GM21423 (cell line): ENCODE measurements at regions not wholly inside any gene's neighbourhood (a gene's known extent, or its start where the extent isn't known, plus 50 kb on each side); places are given as distances from the start of the nearest gene placed in this dataset.
"Not testable (repeated sequence)": the region's sequence is repeated elsewhere in the genome, so short reads cannot be mapped to it uniquely, and the experiment has no call there.

ENCODE experiments used
- ATAC-seq: cut with Tn5 transposase; IDR thresholded peaks from one replicate; pipeline ENCODE4 v1.9.1; 2021; ENCODE audit warnings: mild to moderate bottlenecking, moderate library complexity; ENCODE audit not compliant: unreplicated experiment

- not testable (repeated sequence) for ATAC-seq
Measured at GRCh38 chr7:86375602-86376001, 268.1 kb upstream of the GRM3 start.

GRCh38 chr7:86372262-86372661, 271.4 kb upstream of the GRM3 start:
- ATAC-seq = no peak

- no peak for ATAC-seq
Measured at GRCh38 chr7:86366946-86367345, 276.8 kb upstream of the GRM3 start.

GRCh38 chr7:86340407-86340806, 303.3 kb upstream of the GRM3 start:
- not testable (repeated sequence) for ATAC-seq

GRCh38 chr7:86339051-86339450, 304.7 kb upstream of the GRM3 start:
- no peak for ATAC-seq

- no peak for ATAC-seq
Measured at GRCh38 chr7:86328801-86329433, 314.8 kb upstream of the GRM3 start.

GRCh38 chr7:86326847-86327246, 316.9 kb upstream of the GRM3 start:
- no peak for ATAC-seq

GRCh38 chr7:86320889-86321288, 322.8 kb upstream of the GRM3 start:
- no peak for ATAC-seq

- no peak for ATAC-seq
Measured at GRCh38 chr7:86320341-86320740, 323.4 kb upstream of the GRM3 start.

GRCh38 chr7:86313842-86314241, 329.9 kb upstream of the GRM3 start:
- no peak for ATAC-seq

GRCh38 chr7:86301301-86301700, 342.4 kb upstream of the GRM3 start:
- ATAC-seq = no peak

- ATAC-seq = no peak
Measured at GRCh38 chr7:86295526-86295925, 348.2 kb upstream of the GRM3 start.

GRCh38 chr7:86282014-86282682, 361.6 kb upstream of the GRM3 start:
- no peak for ATAC-seq

GRCh38 chr7:86280150-86280549, 363.6 kb upstream of the GRM3 start:
- ATAC-seq = no peak

- ATAC-seq = no peak
Measured at GRCh38 chr7:86262781-86263180, 380.9 kb upstream of the GRM3 start.

GRCh38 chr7:86257894-86258293, 385.8 kb upstream of the GRM3 start:
- no peak for ATAC-seq

GRCh38 chr7:86252406-86252805, 391.3 kb upstream of the GRM3 start:
- no peak for ATAC-seq

- no peak for ATAC-seq
Measured at GRCh38 chr7:86248977-86249376, 394.7 kb upstream of the GRM3 start.

GRCh38 chr7:86243171-86243570, 400.5 kb upstream of the GRM3 start:
- ATAC-seq = no peak

- ATAC-seq = no peak
Measured at GRCh38 chr7:86226191-86226590, 417.5 kb upstream of the GRM3 start.

- ATAC-seq = no peak
Measured at GRCh38 chr7:86222806-86223205, 420.9 kb upstream of the GRM3 start.

GRCh38 chr7:86214734-86215133, 429.0 kb upstream of the GRM3 start:
- ATAC-seq = no peak

- ATAC-seq = no peak
Measured at GRCh38 chr7:86212976-86213375, 430.7 kb upstream of the GRM3 start.
